Fibroblast of gingiva (primary cell): ENCODE measurements at regions not wholly inside any gene's neighbourhood (a gene's known extent, or its start where the extent isn't known, plus 50 kb on each side); places are given as distances from the start of the nearest gene placed in this dataset.
"Not testable (repeated sequence)": the region's sequence is repeated elsewhere in the genome, so short reads cannot be mapped to it uniquely, and the experiment has no call there.

Source experiments
- DNase-seq: peaks from one replicate; pipeline ENCODE4 v3.0.0-alpha.2; 2011; ENCODE audit warnings: low read depth

- no peak for DNase-seq
Observed at GRCh38 chr2:8334866-8335325, 347.0 kb upstream of the ID2 start.

- no peak for DNase-seq
Observed at GRCh38 chr2:8335801-8336200, 346.1 kb upstream of the ID2 start.

- DNase-seq, result no peak
Observed at GRCh38 chr2:8337321-8337720, 344.5 kb upstream of the ID2 start.

GRCh38 chr2:8342407-8342806 lies 339.4 kb upstream of the ID2 start:
- no peak for DNase-seq

GRCh38 chr2:8343031-8343430 lies 338.8 kb upstream of the ID2 start:
- no peak for DNase-seq

- DNase-seq, result no peak
Observed at GRCh38 chr2:8344144-8345097, 337.4 kb upstream of the ID2 start.

- DNase-seq, result no peak
Observed at GRCh38 chr2:8345200-8345599, 336.7 kb upstream of the ID2 start.

GRCh38 chr2:8346208-8346607 lies 335.6 kb upstream of the ID2 start:
- no peak for DNase-seq

- no peak for DNase-seq
Observed at GRCh38 chr2:8346706-8347430, 335.0 kb upstream of the ID2 start.

- not testable (repeated sequence) for DNase-seq
Observed at GRCh38 chr2:8348911-8349310, 332.9 kb upstream of the ID2 start.

GRCh38 chr2:8352296-8352695 lies 329.6 kb upstream of the ID2 start:
- DNase-seq, result no peak

- DNase-seq, result no peak
Observed at GRCh38 chr2:8352989-8353388, 328.9 kb upstream of the ID2 start.

GRCh38 chr2:8355102-8355859 lies 326.6 kb upstream of the ID2 start:
- no peak for DNase-seq

- DNase-seq, result no peak
Observed at GRCh38 chr2:8357738-8358518, 323.9 kb upstream of the ID2 start.

- no peak for DNase-seq
Observed at GRCh38 chr2:8361930-8362329, 319.9 kb upstream of the ID2 start.

GRCh38 chr2:8363161-8363560 lies 318.7 kb upstream of the ID2 start:
- no peak for DNase-seq

GRCh38 chr2:8364668-8365067 lies 317.2 kb upstream of the ID2 start:
- DNase-seq, result no peak

GRCh38 chr2:8365331-8365910 lies 316.4 kb upstream of the ID2 start:
- no peak for DNase-seq

- no peak for DNase-seq
Observed at GRCh38 chr2:8367833-8368232, 314.0 kb upstream of the ID2 start.

- no peak for DNase-seq
Observed at GRCh38 chr2:8368463-8368862, 313.4 kb upstream of the ID2 start.

GRCh38 chr2:8369522-8369921 lies 312.3 kb upstream of the ID2 start:
- no peak for DNase-seq
